Loucy (cell line): ENCODE measurements at regions not wholly inside any gene's neighbourhood (a gene's known extent, or its start where the extent isn't known, plus 50 kb on each side); places are given as distances from the start of the nearest gene placed in this dataset.

Experiments
- EZH2phosphoT487 ChIP-seq: fragments of 200-600 bp; IDR thresholded peaks from 2 replicates; pipeline ENCODE4 v1.6.1; 2018; ENCODE audit warnings: antibody characterized with exemption, mild to moderate bottlenecking, moderate library complexity, borderline replicate concordance
- TF ChIP-seq, protein P1 (sequence below): fragments of 200-600 bp; sonication (generic); conservative IDR thresholded peaks from 2 replicates; pipeline ENCODE4 v1.5.1; 2014; ENCODE audit warnings: mild to moderate bottlenecking, antibody characterized with exemption, low read length

- TF ChIP-seq, protein P1, sequence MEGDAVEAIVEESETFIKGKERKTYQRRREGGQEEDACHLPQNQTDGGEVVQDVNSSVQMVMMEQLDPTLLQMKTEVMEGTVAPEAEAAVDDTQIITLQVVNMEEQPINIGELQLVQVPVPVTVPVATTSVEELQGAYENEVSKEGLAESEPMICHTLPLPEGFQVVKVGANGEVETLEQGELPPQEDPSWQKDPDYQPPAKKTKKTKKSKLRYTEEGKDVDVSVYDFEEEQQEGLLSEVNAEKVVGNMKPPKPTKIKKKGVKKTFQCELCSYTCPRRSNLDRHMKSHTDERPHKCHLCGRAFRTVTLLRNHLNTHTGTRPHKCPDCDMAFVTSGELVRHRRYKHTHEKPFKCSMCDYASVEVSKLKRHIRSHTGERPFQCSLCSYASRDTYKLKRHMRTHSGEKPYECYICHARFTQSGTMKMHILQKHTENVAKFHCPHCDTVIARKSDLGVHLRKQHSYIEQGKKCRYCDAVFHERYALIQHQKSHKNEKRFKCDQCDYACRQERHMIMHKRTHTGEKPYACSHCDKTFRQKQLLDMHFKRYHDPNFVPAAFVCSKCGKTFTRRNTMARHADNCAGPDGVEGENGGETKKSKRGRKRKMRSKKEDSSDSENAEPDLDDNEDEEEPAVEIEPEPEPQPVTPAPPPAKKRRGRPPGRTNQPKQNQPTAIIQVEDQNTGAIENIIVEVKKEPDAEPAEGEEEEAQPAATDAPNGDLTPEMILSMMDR = no peak
- TF ChIP-seq EZH2phosphoT487 = no peak
Observed at GRCh38 chr21:16454399-16454798, 724.6 kb downstream of the USP25 start.
